Vagina (tissue), 2 donors: ENCODE measurements at regions not wholly inside any gene's neighbourhood (a gene's known extent, or its start where the extent isn't known, plus 50 kb on each side); places are given as distances from the start of the nearest gene placed in this dataset.

Source experiments
- DNase-seq, 2 donors: peaks; one replicate each; pipeline ENCODE4 v3.0.0-alpha.2; 2017; ENCODE audit errors: extremely low spot score in 2 of 2
- H3K27ac ChIP-seq: fragments of 200-600 bp; sonication (generic); one replicate; pipeline ENCODE4 v1.5.1; 2019
- H3K27me3 ChIP-seq: fragments of 200-600 bp; sonication (generic); one replicate; pipeline ENCODE4 v1.5.1; 2019
- H3K36me3 ChIP-seq, 2 donors: fragments of 200-600 bp; sonication (generic); one replicate each; pipeline ENCODE4 v1.5.1; 2017 to 2019
- H3K4me1 ChIP-seq: fragments of 200-600 bp; sonication (generic); one replicate; pipeline ENCODE4 v1.5.1; 2019
- H3K4me3 ChIP-seq, 2 donors: fragments of 200-600 bp; sonication (generic); 1 replicate in 1 of 2; 2 replicates in 1 of 2; pipeline ENCODE4 v1.5.1; 2016 to 2019
- H3K9me3 ChIP-seq: fragments of 200-600 bp; sonication (generic); one replicate; pipeline ENCODE4 v1.5.1; 2019
- POLR2A ChIP-seq, 2 donors: fragments of 450-650 bp; IDR thresholded peaks; one replicate each; pipeline ENCODE4 v1.6.1; 2017; ENCODE audit warnings: antibody characterized with exemption in 2 of 2, mild to moderate bottlenecking in 2 of 2, moderate library complexity in 2 of 2
- POLR2AphosphoS5 ChIP-seq, 2 donors: sonication (generic); formaldehyde crosslinking; IDR thresholded peaks; one replicate each; pipeline ENCODE4 v1.9.0; 2017; ENCODE audit warnings: antibody characterized with exemption in 2 of 2, mild to moderate bottlenecking in 2 of 2, low read depth in 1 of 2; ENCODE audit not compliant: insufficient read depth in 1 of 2
- intact Hi-C: fragments of 100-400 bp; cut with DNase I; formaldehyde crosslinking; loops from one replicate; pipeline ENCODE4 v1.15.1; 2023
- TF ChIP-seq, protein P1 (sequence below), 3 experiments: fragments of 450-650 bp in 2 of 3; fragments of 200-600 bp in 1 of 3; sonication (generic) in 1 of 3; IDR thresholded peaks; one replicate each; pipeline ENCODE4 v1.5.1; 2017 to 2019; ENCODE audit warnings: antibody characterized with exemption in 3 of 3, mild to moderate bottlenecking in 2 of 3, moderate library complexity in 2 of 3

DNA sequence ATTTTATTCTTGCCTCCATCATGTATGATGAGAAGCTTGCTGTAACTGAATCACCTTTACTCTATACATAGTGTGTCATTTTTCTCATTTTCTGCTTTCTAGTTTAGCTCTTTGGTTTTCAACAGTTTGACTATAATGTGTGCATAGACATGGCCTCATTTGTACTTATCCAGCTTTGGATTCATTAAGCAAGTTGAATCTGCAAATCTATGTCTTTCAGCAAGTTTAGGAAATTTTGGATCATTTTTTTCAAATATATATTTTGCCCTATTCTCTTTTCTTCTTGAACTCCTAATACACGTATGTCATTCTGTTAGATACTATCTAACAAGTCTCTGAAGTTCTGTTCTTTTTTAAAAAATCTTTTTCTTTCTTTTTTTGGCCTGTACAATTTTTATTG, 57.8 kb downstream of the PRLHR start:
- no peak for TF ChIP-seq POLR2AphosphoS5 (IDR thresholded peaks at IDR 0.05; ENCODE audit: insufficient read depth in 1 of 2, low read depth in 1 of 2)
- TF ChIP-seq POLR2A (IDR thresholded peaks at IDR 0.05) = no peak
- TF ChIP-seq, protein P1, sequence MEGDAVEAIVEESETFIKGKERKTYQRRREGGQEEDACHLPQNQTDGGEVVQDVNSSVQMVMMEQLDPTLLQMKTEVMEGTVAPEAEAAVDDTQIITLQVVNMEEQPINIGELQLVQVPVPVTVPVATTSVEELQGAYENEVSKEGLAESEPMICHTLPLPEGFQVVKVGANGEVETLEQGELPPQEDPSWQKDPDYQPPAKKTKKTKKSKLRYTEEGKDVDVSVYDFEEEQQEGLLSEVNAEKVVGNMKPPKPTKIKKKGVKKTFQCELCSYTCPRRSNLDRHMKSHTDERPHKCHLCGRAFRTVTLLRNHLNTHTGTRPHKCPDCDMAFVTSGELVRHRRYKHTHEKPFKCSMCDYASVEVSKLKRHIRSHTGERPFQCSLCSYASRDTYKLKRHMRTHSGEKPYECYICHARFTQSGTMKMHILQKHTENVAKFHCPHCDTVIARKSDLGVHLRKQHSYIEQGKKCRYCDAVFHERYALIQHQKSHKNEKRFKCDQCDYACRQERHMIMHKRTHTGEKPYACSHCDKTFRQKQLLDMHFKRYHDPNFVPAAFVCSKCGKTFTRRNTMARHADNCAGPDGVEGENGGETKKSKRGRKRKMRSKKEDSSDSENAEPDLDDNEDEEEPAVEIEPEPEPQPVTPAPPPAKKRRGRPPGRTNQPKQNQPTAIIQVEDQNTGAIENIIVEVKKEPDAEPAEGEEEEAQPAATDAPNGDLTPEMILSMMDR (IDR thresholded peaks at IDR 0.05) = no peak
- Histone ChIP-seq H3K36me3 (no peaks in the 10 kb centered on the region), H3K27ac (no peak overlapping the region), H3K4me1 (no peaks in the 10 kb centered on the region), H3K9me3 (no peaks in the 10 kb centered on the region), H3K4me3 (no peak overlapping the region), H3K27me3 (no peaks in the 10 kb centered on the region)
- no peak for DNase-seq
- intact Hi-C loops = no loop called here

DNA sequence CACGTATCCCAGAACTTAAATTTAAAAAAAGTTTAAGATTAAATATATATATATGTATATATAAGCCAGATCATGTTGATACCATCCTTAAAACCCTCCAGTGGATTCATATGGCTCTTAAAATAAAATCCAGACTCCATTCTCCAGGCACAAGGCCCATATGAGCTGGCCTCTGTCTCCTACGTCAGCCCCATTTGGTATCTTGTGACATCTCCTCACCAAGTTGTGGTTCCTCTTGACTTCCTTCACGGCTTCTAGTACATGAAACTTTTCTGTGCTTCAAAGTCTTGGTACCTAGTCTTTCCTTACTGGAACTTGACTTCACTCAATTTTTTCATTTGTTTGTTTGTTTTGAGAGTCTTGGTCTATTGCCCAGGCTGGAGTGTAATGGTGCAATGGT, 61.3 kb downstream of the PRLHR start:
- no peaks in the 10 kb centered on the region for H3K9me3 ChIP-seq
- intact Hi-C loops = no loop called here
- TF ChIP-seq, protein P1 (IDR thresholded peaks at IDR 0.05) = no peak
- no peak for TF ChIP-seq POLR2AphosphoS5 (IDR thresholded peaks at IDR 0.05; ENCODE audit: insufficient read depth in 1 of 2, low read depth in 1 of 2)
- TF ChIP-seq POLR2A (IDR thresholded peaks at IDR 0.05) = no peak
- no peak overlapping the region for H3K27ac ChIP-seq
- H3K4me3 ChIP-seq = no peak overlapping the region
- DNase-seq = peak in 1 of 2 donors; percentile 46
- H3K4me1 ChIP-seq = no peaks in the 10 kb centered on the region
- no peaks in the 10 kb centered on the region for H3K36me3 ChIP-seq
- H3K27me3 ChIP-seq = no peaks in the 10 kb centered on the region

DNA sequence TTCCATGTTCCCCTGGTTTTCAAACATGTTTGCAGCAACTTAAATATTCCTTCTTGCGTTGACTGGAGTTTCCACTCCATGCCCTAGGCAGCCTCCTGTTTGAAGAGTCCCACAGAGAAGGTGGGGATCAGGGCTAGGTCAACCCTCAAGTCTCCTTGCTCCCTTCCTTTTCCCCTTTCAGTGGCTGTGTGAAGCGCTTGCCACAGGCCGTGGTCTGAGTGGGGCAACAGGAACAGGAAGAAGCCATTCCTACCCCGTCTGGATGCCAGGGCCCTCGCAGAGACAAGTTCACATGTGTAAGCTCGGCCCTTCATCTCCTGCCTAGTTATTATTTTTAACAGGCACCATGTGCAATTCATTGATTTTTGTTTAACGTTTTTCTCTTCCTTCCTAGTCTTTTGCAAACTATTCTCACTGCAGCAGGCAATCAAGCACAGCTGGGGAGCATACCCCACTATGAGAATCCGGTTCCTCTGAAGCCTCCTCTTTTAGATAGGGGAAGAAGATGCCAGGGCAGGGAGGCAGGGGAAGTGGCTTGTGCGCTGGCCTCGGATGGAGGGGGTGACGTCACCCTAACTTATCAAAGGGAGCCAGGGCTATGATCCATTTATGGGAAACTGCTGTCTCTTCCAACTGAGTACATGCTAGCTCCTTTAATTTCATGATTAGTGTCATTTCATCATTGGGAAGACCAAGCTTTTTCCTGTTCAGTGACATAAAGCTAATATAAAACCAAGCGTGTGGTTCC, 64.2 kb downstream of the PRLHR start:
- Histone ChIP-seq H3K27ac (no peak overlapping the region), H3K27me3 (no peaks in the 10 kb centered on the region), H3K4me3 (no peak overlapping the region), H3K36me3 (no peaks in the 10 kb centered on the region), H3K4me1 (no peaks in the 10 kb centered on the region), H3K9me3 (no peaks in the 10 kb centered on the region)
- TF ChIP-seq POLR2AphosphoS5 (IDR thresholded peaks at IDR 0.05; ENCODE audit: insufficient read depth in 1 of 2, low read depth in 1 of 2) = no peak
- no peak for TF ChIP-seq POLR2A (IDR thresholded peaks at IDR 0.05)
- TF ChIP-seq, protein P1 (IDR thresholded peaks at IDR 0.05) = no peak
- DNase-seq = peak; percentile 47 to 74
- intact Hi-C loops = no loop called here

DNA sequence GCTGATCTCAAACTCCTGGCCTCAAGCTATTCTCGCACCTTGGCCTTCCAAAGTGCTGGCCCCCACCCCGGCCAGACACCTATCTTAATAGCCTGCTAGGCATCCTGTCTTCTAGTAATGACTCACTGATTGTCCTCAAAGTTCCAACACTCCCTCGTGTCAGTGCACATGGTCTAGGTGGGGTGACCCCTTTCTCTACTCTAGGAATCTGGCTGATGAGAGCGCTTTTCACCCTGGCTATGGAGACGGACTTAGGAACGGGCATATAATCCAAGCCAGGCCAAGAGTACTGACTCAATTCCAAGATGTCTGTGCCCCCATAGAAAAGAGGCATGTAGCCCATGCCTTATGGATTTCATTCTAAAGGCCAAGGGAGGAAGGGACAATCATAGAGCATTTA, 67.0 kb downstream of the PRLHR start:
- Histone ChIP-seq H3K27ac (no peak overlapping the region), H3K27me3 (no peaks in the 10 kb centered on the region), H3K4me3 (no peak overlapping the region), H3K9me3 (no peaks in the 10 kb centered on the region), H3K4me1 (no peaks in the 10 kb centered on the region), H3K36me3 (no peaks in the 10 kb centered on the region)
- peak in 1 of 2 donors; percentile 52 for DNase-seq
- intact Hi-C loops = no loop called here
- TF ChIP-seq, protein P1 (IDR thresholded peaks at IDR 0.05) = no peak
- TF ChIP-seq POLR2AphosphoS5 (IDR thresholded peaks at IDR 0.05; ENCODE audit: insufficient read depth in 1 of 2, low read depth in 1 of 2) = no peak
- no peak for TF ChIP-seq POLR2A (IDR thresholded peaks at IDR 0.05)

DNA sequence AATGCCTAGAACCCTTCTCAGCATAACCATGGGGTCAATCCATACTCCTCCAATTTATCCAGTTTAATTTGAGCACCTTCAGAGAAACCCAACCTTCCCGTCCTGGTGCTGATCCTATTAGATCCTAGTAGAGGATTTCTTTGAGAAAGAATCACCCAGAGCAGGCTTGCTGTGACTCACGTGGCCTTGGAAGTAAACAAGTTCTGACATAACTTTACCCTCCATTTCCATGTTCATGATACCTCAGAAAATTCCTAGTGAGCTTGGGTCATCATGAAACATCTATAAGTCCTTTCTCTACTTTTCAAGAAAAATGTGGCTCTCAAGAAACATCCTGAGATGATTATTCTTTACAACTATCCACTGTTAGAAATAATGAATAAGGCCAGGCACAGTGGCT, 71.7 kb downstream of the PRLHR start:
- no peak for TF ChIP-seq POLR2A (IDR thresholded peaks at IDR 0.05)
- TF ChIP-seq, protein P1 (IDR thresholded peaks at IDR 0.05) = no peak
- no peak for TF ChIP-seq POLR2AphosphoS5 (IDR thresholded peaks at IDR 0.05; ENCODE audit: insufficient read depth in 1 of 2, low read depth in 1 of 2)
- peak in 1 of 2 donors; percentile 29 for DNase-seq
- intact Hi-C loops = no loop called here
- Histone ChIP-seq H3K4me1 (no peaks in the 10 kb centered on the region), H3K9me3 (no peaks in the 10 kb centered on the region), H3K27me3 (no peaks in the 10 kb centered on the region), H3K27ac (no peak overlapping the region), H3K36me3 (no peaks in the 10 kb centered on the region), H3K4me3 (no peak overlapping the region)
